GM19324 (cell line): ENCODE measurements at regions not wholly inside any gene's neighbourhood (a gene's known extent, or its start where the extent isn't known, plus 50 kb on each side); places are given as distances from the start of the nearest gene placed in this dataset.

ENCODE experiments used
- ATAC-seq: cut with Tn5 transposase; IDR thresholded peaks from one replicate; pipeline ENCODE4 v1.9.1; 2021; ENCODE audit warnings: mild to moderate bottlenecking, moderate library complexity; ENCODE audit not compliant: unreplicated experiment, low FRiP score

GRCh38 chr20:11060423-11061185 is 386.8 kb upstream of the JAG1 start:
- no peak for ATAC-seq

GRCh38 chr20:11063444-11063843 is 389.6 kb upstream of the JAG1 start:
- no peak for ATAC-seq

- no peak for ATAC-seq
These were observed 391.1 kb upstream of the JAG1 start for GRCh38 chr20:11064946-11065345.

GRCh38 chr20:11067359-11067758 is 393.6 kb upstream of the JAG1 start:
- no peak for ATAC-seq

GRCh38 chr20:11072982-11073381 is 399.2 kb upstream of the JAG1 start:
- no peak for ATAC-seq

- ATAC-seq = no peak
These were observed 402.8 kb upstream of the JAG1 start for GRCh38 chr20:11076434-11077105.

- no peak for ATAC-seq
These were observed 403.4 kb upstream of the JAG1 start for GRCh38 chr20:11077226-11077625.

GRCh38 chr20:11080010-11080409 is 406.2 kb upstream of the JAG1 start:
- ATAC-seq = no peak

- no peak for ATAC-seq
These were observed 407.1 kb upstream of the JAG1 start for GRCh38 chr20:11080781-11081377.

- ATAC-seq = no peak
These were observed 410.0 kb upstream of the JAG1 start for GRCh38 chr20:11083841-11084240.

GRCh38 chr20:11084508-11084907 is 410.7 kb upstream of the JAG1 start:
- ATAC-seq = no peak

- no peak for ATAC-seq
These were observed 413.2 kb upstream of the JAG1 start for GRCh38 chr20:11086970-11087369.

GRCh38 chr20:11090751-11091150 is 417.0 kb upstream of the JAG1 start:
- ATAC-seq = no peak

GRCh38 chr20:11091511-11091910 is 417.7 kb upstream of the JAG1 start:
- no peak for ATAC-seq

GRCh38 chr20:11092151-11092550 is 418.4 kb upstream of the JAG1 start:
- no peak for ATAC-seq

GRCh38 chr20:11094196-11094595 is 420.4 kb upstream of the JAG1 start:
- ATAC-seq = no peak

GRCh38 chr20:11094711-11095110 is 420.9 kb upstream of the JAG1 start:
- no peak for ATAC-seq

- ATAC-seq = no peak
These were observed 425.1 kb upstream of the JAG1 start for GRCh38 chr20:11098888-11099287.

GRCh38 chr20:11101243-11101642 is 427.4 kb upstream of the JAG1 start:
- ATAC-seq = no peak

GRCh38 chr20:11101696-11102095 is 427.9 kb upstream of the JAG1 start:
- no peak for ATAC-seq

GRCh38 chr20:11103866-11104265 is 430.1 kb upstream of the JAG1 start:
- no peak for ATAC-seq
